ENCODE measurements at regions not wholly inside any gene's neighbourhood (a gene's known extent, or its start where the extent isn't known, plus 50 kb on each side); places are given as distances from the start of the nearest gene placed in this dataset.
"Not testable (repeated sequence)": the region's sequence is repeated elsewhere in the genome, so short reads cannot be mapped to it uniquely, and the experiment has no call there.

DNA sequence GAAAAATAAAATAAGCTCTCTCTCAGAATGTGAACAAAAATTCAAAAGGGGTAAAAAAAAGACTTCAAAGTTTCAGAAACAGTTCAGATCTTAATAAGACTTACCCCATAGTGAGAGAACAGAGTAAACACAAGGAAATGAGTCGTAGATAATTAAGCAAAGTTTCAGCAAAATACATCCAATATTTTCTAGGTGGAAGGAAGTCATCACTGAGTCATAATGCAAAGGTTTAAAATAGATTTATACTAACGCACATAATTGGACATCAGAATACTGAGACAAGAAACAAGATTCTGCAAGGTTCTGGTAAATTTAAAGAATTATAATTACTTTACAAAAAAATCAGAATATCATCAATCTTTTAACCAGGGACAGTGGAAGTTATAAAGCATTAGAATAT lies 1370.7 kb upstream of the ATXN8OS start:
- no peak for DNase-seq

DNA sequence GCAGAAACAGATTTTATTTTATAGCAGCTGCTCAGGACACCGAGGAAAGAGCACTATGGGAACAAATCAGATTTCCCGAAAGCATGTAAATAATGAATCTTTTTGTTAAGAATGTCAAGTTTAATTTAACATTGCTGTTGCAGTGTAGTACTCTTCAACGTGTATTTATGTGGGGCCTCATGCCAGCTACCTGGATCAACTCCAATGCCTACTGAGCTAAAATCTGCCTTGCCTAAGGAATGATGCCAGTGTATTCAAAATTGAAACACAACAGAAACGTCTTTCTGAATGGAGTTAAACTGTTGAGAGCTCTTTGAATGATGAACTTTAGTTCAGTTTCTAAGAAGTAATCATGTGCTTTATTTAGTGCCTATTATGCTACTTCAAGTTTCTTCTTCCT lies 1379.8 kb upstream of the ATXN8OS start:
- no peak for DNase-seq

DNA sequence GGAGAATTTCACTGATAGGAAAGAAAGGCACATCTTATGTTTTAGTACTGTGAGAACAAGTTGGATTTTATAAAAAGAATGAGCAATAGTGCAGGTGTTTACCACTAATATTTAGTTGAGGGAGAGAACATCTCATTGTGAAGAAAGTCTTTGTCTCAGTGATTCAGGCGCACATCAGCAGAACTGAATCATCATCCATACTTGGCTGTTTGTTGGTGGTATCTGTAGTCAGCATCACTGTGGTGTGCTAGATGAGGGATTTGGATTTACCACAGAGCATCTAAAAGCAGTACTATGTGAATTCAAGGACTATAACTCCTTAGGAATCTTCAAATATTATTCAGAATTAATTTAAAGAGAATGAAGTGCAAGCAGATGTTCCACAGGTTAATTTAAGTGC lies 1380.5 kb upstream of the ATXN8OS start:
- DNase-seq, result no peak

DNA sequence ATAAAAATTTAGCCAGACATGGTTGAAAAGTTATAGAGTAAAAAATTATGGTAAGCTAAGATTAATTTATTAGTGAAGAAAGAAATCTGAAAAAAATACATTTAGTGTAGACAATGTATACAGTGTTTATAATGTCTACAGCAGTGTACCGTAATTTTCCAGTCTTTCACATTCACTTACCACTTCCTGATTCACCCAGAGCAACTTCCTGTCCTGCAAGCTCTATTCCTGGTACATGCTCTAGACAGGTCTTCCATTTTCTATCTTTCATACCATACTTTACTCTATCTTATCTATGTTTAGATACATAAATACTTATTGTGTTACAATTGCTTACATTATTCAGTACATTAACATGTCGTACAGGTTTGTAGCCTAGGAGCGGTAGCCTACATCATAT lies 1387.8 kb upstream of the ATXN8OS start:
- no peak for DNase-seq

DNA sequence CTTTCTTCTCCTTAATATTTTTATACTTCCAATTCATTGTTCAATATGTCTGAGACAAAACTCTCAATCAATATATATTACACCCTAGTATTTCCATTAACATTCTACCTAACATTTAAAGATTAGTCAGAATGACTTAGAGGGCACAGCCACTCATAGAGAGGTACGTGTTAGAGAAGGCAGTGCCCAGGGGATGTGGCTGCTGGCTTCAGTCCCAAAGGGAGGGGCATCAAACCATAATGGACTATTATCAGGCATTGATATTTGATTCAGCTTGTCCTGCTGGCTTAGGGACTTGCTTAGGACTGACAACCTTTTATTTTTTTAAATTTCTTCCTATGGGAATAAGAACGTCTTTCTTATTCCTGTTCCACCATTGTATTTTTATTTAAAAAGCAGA lies 1392.0 kb upstream of the ATXN8OS start:
- no peak for DNase-seq

DNA sequence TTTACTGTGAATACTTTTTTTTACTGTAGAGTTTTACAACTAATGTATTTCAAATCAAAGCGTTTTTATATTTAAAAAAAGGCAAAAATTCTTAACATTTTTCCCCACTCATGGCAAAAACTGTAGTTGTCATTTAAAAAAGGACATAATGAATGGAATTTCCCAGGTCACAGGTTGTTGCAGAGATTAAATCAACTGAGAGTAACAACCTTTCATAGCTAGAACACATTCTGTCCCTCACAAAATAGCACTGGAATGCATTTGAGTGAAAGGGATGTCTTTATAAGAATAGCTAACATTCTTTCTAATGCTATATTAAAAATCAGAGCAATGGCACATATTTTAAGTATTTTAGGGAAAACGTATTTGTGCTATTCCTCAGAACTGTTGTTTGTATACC lies 1393.3 kb upstream of the ATXN8OS start:
- DNase-seq, result no peak

DNA sequence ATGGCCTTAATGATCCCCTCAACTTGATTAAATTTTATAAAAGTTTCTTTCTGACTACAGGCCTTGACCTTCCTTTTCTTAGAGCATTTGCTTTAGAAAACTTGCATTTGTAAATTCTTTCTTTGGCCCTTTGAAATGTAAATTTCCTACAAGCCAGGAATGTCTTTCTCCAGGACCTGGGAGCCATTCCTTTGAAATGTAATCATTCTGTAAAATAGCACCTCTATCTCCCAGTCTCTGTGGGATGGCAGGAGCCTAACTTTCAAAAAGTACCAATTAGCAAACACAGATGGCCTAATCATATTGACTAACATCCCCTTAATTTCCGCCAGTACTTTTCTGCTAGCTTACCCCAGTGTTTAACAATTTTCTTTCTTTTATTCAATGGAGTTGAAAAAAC lies 1394.2 kb upstream of the ATXN8OS start:
- DNase-seq, result no peak

DNA sequence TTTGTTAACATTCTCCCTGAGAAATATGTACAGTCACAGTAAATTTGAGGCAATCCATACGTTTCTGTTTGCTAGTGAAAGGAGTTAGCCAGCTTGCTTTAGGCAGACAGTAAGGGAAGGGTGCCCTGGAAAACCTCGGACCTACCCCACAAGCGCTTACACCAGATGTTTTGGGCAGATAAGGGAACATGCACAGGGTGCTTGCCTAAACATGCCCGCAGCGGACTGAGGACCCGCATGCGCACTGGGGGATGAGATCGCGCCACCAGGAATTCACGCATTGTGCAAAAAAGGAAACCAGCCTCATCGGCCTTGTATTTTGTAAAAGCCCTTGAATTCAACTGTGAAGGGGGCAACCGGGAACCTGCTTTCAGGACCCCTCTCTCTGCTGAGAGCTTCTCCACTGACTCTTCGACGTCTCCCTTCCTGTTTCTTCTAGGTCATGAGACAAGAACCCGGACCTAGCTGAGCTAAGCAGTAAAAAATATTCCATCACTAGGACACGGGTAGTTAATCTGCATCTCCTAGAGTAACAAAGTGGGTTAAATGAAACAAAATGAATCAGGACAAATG lies 1399.2 kb upstream of the ATXN8OS start:
- no peak for DNase-seq

DNA sequence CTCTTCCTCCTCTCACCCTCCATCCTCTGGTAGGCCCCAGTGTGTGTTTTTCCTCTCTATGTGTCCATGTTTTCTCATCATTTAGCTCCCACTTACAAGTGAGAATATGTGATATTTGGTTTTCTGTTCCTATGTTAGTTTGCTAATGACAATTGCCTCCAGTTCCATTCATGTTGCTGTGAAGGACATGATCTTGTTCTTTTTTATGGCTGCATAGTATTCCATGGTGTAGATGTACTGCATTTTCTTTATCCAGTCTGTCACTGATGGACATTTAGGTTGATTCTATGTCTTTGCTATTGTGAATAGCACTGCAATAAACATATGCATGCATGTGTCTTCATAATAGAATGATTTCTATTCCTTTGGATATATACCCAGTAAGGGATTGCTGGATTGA lies 1401.6 kb upstream of the ATXN8OS start:
- not testable (repeated sequence) for DNase-seq

DNA sequence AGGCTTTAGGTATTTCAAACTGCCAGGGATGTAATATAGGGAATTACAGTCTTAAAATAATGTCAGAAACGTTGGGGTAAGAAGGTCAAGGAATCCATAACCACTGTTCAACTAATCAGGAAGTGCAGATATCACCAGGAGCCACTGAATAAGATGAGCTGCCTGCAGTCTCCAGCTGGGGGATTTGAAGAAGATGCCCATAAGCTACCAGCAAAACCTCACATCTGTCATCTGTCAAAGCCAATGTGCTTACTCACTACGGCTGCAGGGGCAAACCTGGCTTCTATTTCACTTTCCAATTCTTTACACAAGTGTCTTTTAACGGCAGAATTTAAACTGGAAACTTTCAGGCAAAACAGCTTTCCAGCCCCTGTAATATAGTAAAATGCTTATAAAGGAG lies 1410.1 kb upstream of the ATXN8OS start:
- DNase-seq, result no peak

DNA sequence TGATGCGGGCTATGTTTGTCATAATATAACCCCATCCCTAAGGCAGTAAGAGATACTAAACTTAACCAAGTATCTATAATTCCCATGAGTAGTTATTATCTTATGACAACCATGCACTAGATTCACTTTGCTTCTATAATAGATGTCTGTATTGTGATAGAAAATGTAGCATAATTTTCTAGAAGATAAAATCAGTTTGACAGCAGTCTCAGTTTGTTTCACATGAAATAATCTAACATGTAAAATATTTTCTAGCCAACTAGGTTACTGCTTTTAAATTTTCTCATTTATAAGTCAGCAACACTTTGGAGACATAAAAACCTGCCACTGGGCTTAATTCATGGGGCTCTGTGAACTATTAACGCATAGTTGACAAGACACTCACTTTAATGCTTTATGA lies 1410.7 kb upstream of the ATXN8OS start:
- no peak for DNase-seq

DNA sequence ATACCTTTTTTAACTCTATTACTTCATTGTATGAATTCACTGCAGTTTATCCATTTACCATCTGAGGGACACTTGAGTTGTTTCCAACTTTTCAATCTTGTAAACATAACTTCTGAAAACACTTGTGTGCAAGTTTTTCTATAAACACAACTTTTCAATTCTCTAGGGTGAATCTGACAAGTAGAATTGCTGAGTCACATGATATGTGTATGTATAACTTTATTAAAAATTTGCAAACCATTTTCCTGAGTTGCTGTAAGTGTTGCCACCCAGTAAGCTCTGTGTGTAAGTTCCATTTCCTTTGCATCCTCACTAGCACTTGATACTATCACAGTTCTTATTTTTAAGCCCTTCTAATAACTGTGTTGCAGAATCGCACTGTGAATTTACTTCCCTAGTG lies 1415.6 kb upstream of the ATXN8OS start:
- DNase-seq, result no peak

DNA sequence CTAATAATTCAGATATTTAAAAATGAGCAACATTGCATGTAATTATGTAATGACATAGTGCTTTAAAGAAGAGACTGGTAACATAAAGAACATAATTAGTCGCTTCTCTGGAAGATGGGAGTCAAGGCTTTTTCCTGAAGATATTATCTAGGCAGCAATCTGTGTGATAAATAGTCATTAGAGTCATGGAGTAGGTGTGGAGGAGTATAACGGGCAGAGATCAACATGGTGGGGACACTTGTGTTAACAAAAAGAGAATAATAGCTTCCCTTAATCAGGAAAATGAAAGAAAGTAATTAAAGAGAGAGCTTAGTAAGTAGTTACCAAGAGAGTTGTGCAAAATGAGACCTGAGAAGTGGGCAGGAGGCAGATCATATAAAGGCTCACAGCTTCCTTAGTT lies 1417.1 kb upstream of the ATXN8OS start:
- DNase-seq, result no peak

DNA sequence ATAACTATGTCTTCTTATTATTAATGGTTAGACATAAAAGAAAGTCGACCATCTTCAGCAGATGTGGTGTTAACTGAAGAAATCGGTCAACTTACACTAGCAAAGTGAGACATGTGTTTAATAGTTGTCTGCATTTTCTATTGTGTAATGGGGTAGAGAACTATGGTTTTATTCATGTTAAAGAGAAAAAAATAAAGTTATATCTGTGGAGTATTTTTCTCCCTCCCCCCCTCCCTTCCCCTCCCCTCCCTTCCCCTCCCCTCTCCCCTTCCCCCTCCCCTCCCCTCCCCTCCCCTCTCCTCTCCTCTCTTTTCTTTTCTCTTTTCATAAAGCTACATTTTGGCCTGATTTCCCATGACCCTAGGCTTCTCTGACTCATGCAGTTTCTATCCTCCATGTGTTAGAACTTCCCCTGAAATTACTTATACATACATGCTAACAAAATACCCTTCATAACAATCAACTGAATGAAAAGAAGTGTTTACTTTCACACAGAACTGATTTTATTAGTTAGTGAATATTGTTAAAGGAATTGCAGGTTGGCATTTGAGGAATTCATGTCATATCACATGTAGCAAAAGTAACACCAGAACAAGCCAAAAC lies 1431.0 kb upstream of the ATXN8OS start:
- no peak for DNase-seq

DNA sequence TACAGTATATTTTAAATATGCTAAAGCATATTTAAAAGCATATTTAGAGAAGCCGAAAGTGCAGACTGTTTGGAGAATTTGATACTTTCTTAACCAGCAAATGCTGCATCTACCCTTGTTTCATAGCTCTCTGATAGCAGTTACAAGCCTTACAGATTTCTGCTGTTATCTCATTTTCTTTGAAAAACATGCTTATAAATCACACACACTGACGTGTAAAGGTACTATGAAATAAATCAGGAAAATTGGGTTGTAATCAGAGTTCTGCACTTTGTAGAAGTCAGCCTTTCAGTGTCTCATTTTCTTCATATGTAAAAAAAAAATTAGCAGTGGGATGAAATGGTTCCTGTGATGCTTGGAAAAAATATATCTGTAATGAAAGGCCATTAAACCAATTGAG lies 1432.4 kb upstream of the ATXN8OS start:
- no peak for DNase-seq

DNA sequence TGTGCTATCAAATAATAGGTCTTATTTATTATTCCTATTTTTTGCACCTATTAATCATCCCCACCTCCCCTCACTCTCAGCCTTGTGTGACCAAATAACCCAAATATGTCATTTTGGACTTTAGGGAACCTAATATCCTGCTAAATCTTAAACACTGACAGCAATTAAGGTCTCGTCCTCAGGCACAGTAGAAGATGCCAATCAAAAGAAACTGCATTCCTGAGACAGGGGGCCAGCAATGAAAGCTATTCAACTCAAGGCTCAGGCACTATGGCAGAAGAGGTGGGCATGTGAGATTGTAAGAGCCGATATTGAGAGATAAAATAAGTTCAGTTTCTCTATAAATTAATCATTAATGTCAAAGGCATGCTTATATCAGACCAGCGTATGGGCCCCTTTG lies 1437.7 kb upstream of the PCDH9 start:
- no peak for DNase-seq

DNA sequence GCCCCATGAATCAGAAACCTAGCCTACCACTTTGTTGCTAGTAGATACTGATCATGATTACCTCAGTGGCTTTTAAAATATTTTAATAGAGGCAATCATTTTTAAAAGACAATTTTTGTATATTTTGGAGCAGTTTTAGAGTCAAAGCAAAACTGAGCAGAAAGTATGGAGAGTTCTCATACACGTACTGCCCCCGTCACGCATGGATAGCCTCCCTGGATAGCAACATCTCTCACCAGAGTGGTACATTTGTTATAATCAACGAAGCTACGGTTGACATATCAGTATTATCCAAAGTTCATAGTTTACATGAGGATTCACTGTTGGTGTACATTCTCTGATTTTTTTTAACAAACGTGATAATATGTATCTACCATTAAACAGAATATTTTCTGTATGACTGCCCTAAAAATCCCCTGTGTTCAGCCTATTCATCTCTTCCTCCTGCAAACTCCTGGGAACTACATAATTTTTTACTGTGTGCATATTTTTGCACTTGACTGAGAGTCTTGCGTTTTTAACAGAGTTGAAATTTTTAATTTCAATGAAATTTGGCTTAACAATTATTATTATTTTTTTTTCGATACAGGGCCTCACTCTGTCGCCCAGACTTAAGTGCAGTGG lies 1436.8 kb upstream of the PCDH9 start:
- no peak for DNase-seq

DNA sequence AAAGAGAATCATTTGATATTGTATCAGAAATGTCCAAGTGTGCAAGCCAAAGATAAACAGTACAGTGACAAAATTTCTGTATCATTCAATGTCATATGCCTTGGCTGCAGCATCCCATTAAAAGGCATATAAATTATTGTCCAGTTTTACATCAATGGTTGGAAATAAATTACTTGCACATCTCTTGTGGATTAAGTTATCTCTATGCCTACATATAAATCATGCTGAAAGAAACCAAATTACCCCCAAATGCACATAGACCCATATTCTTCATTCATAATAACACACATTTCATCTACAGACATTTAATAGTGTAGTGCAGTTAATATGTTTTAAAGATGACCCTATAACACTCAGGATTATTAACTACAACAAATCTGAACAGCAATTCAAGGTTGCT lies 1415.7 kb upstream of the PCDH9 start:
- no peak for DNase-seq

DNA sequence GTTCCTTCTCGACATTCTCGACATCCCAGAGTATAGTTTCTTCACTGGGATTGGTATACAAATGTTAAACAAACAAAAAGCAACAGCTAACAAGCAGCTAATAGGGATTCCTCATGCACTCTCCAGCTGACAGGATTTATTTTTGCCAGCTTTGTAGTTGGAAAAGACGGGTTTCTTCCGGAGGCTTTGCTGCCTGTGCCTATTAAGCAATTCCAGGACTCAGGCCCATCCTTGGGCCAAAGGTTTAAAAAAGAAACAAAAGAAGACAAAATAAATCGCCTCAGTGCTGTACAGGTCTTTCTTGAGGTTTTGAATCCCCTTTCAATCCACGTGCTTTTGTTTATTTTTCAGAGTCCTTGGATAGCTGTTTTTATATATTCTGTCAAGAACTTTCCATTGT lies 1414.5 kb upstream of the PCDH9 start:
- DNase-seq, result no peak

DNA sequence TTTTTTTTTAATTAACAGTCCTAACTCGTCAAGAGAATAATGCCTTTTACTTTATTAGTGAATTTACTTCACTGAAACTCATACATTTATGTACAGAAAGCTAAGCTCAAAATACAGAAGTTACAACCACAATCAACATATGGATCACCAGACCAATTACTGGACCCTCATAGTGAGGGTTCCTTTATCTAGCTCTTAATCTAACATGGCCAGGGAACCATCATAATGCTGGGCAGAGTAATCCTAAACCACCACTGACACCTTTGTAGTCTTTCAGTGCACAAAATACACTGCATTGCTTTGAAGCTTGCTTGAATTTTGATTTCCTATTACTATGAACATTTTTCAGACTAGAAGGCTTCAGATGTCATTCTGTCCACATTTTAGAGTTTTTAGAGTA lies 1406.6 kb upstream of the PCDH9 start:
- no peak for DNase-seq

DNA sequence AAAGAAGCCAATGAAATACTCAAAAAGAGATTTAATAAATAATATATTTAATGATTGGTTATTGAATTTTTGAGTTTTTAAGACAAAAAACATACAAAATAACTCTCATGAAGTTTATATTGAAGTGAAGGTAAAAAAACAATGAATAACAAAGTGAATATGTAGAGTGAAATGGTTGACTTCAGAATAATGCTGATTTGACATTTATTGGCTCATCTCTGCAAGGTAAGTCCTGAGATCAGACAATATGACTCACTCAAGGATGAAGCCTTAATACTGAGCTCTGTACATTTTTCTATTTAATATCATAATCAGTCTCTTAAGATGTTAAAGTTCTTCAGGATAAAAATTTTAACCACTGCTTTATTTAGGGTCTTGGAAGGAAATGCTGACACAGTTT lies 1398.9 kb upstream of the PCDH9 start:
- no peak for DNase-seq

DNA sequence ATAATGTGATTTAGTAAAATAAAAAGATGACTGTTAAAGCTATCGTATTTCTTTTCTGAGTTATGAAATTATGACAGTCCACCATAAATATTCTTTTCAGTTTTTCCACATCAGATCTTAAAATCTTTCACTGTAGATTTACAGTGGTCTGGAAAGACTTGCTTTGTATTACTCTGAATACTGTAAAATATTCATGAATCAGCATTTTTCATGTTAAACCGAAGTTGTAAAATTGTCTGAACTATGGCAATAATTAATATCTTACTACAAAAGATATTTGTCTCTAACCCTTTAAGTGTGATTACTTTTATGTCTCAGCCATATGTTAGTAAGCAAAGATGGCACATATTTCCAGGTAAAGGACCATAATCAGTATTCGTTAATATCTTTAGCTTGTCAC lies 1397.2 kb upstream of the PCDH9 start:
- DNase-seq, result no peak

DNA sequence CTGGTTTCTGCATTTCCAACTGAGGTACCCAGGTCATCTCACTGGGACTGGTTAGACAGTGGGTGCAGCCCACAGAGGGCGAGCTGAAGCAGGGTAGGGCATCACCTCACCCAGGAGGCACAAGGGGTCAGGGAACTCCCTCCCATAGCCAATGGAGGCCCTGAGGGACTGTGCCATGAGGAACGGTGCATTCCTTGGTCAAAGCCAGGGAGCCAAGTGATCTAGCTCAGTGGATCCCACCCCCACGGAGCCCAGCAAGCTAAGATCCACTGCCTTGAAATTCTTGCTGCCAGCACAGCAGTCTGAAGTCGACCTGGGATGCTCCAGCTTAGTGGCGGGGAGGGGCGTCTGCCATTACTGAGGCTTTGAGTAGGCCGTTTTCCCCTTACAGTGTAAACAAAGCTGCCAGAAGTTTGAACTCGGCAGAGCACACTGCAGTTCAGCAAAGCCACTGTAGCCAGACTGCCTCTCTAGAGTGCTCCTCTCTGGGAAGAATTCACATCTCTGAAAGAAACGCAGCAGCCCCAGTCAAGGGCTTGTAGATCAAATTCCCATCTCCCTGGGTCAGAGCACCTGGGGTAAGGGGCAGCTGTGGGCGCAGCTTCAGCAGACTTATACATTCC lies 1386.6 kb upstream of the PCDH9 start:
- DNase-seq, result no peak

DNA sequence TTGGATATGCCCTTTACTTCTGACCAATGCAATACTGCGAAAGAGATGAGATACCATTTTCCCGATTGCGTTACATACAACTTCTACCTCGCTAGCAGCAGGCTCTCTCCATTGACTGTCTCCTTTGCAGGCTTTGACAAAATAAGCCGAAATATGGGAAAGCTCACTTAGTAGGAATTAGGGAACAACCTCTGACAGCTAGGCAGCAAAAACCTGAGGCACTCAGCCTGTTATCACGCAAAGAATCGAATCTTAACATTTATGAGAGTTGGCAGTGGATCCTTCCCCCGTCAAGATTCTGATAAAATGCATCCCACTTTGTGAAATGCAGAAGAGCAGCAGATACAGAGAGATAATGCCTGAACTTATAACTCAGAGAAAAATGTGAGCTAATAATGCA lies 1379.5 kb upstream of the PCDH9 start:
- DNase-seq, result no peak

DNA sequence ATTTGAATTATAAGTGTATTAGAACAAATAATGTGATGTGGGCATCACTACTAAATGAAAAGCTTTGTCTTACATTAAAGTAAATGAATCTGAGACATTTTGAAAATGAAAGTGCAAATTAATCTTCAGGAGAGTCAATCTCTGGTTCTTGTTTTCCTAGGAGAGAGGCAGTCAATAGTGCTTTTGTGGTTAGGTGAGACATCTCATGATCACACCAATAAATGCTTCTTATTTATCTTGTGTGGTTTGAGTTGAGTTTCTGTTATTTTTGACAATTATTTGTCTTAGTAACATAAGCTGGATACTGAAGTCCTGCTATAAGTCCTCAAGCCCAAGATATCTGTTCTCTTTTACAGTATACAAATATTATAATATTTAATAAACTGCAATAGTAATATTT lies 1378.0 kb upstream of the PCDH9 start:
- no peak for DNase-seq

Data from SHP77 treated with DMSO at 0.1 percent for 48 hours (cell line).